WTC11 (cell line): ENCODE measurements at regions not wholly inside any gene's neighbourhood (a gene's known extent, or its start where the extent isn't known, plus 50 kb on each side); places are given as distances from the start of the nearest gene placed in this dataset.

Source experiments
- ATAC-seq: fragments of 200-7000 bp; cut with Tn5 transposase; 2 replicates; pipeline ENCODE4 v1.10.0; 2021; ENCODE audit warnings: mild to moderate bottlenecking, moderate library complexity
- CTCF ChIA-PET: fragments of 300-600 bp; sonication (Branson Sonifier 250); formaldehyde crosslinking; loops from one replicate; lab custom pipeline; 2021; ENCODE audit warnings: antibody characterized with exemption; lab: Charles Lee
- POLR2A ChIA-PET: fragments of 350-600 bp; sonication (Branson Sonifier 250); formaldehyde crosslinking; loops from one replicate; lab custom pipeline; 2021; ENCODE audit warnings: antibody characterized with exemption; lab: Charles Lee
- DNase-seq: peaks from one replicate; pipeline ENCODE4 v3.0.0; 2021; ENCODE audit warnings: low spot score
- H3K27ac Mint-ChIP-seq: 2 replicates; pipeline ENCODE4 v1.8.0; 2021; ENCODE audit warnings: mixed read lengths
- H3K27me3 Mint-ChIP-seq: 2 replicates; pipeline ENCODE4 v1.8.0; 2021; ENCODE audit warnings: low read depth, mild to moderate bottlenecking, moderate library complexity, mixed read lengths
- H3K36me3 Mint-ChIP-seq: 2 replicates; pipeline ENCODE4 v1.8.0; 2021; ENCODE audit warnings: mixed read lengths
- H3K4me1 Mint-ChIP-seq: 2 replicates; pipeline ENCODE4 v1.8.0; 2022; ENCODE audit warnings: mixed read lengths
- H3K4me3 Mint-ChIP-seq: 2 replicates; pipeline ENCODE4 v1.8.0; 2021; ENCODE audit warnings: mild to moderate bottlenecking, moderate library complexity, mixed read lengths
- H3K9me3 Mint-ChIP-seq: 2 replicates; pipeline ENCODE4 v1.8.0; 2021; ENCODE audit warnings: mixed read lengths
- ATF3 ChIP-seq: sonication (generic); formaldehyde crosslinking; conservative IDR thresholded peaks from 2 replicates; pipeline ENCODE4 v1.8.1; 2022; ENCODE audit warnings: mild to moderate bottlenecking, missing genetic modification reagents
- FOXJ3 ChIP-seq: sonication (generic); formaldehyde crosslinking; IDR thresholded peaks from 2 replicates; pipeline ENCODE4 v1.9.0; 2021; ENCODE audit warnings: missing genetic modification reagents, mild to moderate bottlenecking, borderline replicate concordance
- JUN ChIP-seq: sonication (generic); formaldehyde crosslinking; IDR thresholded peaks from 2 replicates; pipeline ENCODE4 v1.8.0; 2023; ENCODE audit warnings: mild to moderate bottlenecking, missing genetic modification reagents
- MYBL2 ChIP-seq: sonication (generic); formaldehyde crosslinking; IDR thresholded peaks from 2 replicates; pipeline ENCODE4 v1.8.1; 2023; ENCODE audit warnings: mild to moderate bottlenecking, moderate library complexity, missing genetic modification reagents
- NFYB ChIP-seq: sonication (generic); formaldehyde crosslinking; conservative IDR thresholded peaks from 2 replicates; pipeline ENCODE4 v1.8.0; 2022; ENCODE audit warnings: low read depth, missing genetic modification reagents
- SOX15 ChIP-seq: fragments of 250-450 bp; sonication (Bioruptor Pico); IDR thresholded peaks from 2 replicates; pipeline ENCODE4 v1.9.0; 2021; ENCODE audit warnings: mild to moderate bottlenecking
- TCF7 ChIP-seq: sonication (generic); formaldehyde crosslinking; IDR thresholded peaks from 2 replicates; pipeline ENCODE4 v1.8.0; 2022; ENCODE audit warnings: mild to moderate bottlenecking, low read depth, missing genetic modification reagents, moderate library complexity
- TEAD1 ChIP-seq: sonication (generic); formaldehyde crosslinking; IDR thresholded peaks from 2 replicates; pipeline ENCODE4 v1.8.0; 2022; ENCODE audit warnings: mild to moderate bottlenecking, missing genetic modification reagents
- USF2 ChIP-seq: sonication (generic); formaldehyde crosslinking; IDR thresholded peaks from 2 replicates; pipeline ENCODE4 v1.8.1; 2023; ENCODE audit warnings: mild to moderate bottlenecking, missing genetic modification reagents, moderate library complexity
- ZNF232 ChIP-seq: sonication (generic); formaldehyde crosslinking; IDR thresholded peaks from 2 replicates; pipeline ENCODE4 v1.8.0; 2022; ENCODE audit warnings: mild to moderate bottlenecking, missing genetic modification reagents
- ZNF396 ChIP-seq: fragments of 250-450 bp; sonication (Bioruptor Pico); IDR thresholded peaks from 2 replicates; pipeline ENCODE4 v1.8.0; 2021; ENCODE audit warnings: mild to moderate bottlenecking, moderate library complexity, borderline replicate concordance
- ZNF416 ChIP-seq: fragments of 250-450 bp; sonication (Bioruptor Pico); IDR thresholded peaks from 2 replicates; pipeline ENCODE4 v1.9.0; 2021; ENCODE audit warnings: mild to moderate bottlenecking, inconsistent platforms
- ZNF423 ChIP-seq: fragments of 250-450 bp; sonication (Bioruptor Pico); IDR thresholded peaks from 2 replicates; pipeline ENCODE4 v2.1.2; 2022; ENCODE audit warnings: mild to moderate bottlenecking, moderate library complexity
- ZNF425 ChIP-seq: fragments of 250-450 bp; sonication (Bioruptor Pico); conservative IDR thresholded peaks from 2 replicates; pipeline ENCODE4 v1.9.0; 2021; ENCODE audit warnings: mild to moderate bottlenecking
- ZSCAN18 ChIP-seq: fragments of 250-450 bp; sonication (Bioruptor Pico); IDR thresholded peaks from 2 replicates; pipeline ENCODE4 v2.1.2; 2022; ENCODE audit warnings: mild to moderate bottlenecking, moderate library complexity
- TF ChIP-seq, protein P1 (sequence below): sonication (generic); formaldehyde crosslinking; IDR thresholded peaks from 2 replicates; pipeline ENCODE4 v1.8.1; 2022; ENCODE audit warnings: mild to moderate bottlenecking, moderate library complexity, missing genetic modification reagents
- TF ChIP-seq, protein P2 (sequence below): fragments of 250-450 bp; sonication (Bioruptor Pico); IDR thresholded peaks from 2 replicates; pipeline ENCODE4 v1.9.0; 2021; ENCODE audit warnings: mild to moderate bottlenecking, borderline replicate concordance
- TF ChIP-seq, protein P3 (sequence below): sonication (generic); formaldehyde crosslinking; IDR thresholded peaks from 2 replicates; pipeline ENCODE4 v1.8.1; 2022; ENCODE audit warnings: low read depth, mild to moderate bottlenecking, moderate library complexity, missing genetic modification reagents, borderline replicate concordance
- TF ChIP-seq, protein P4 (sequence below): sonication (generic); formaldehyde crosslinking; IDR thresholded peaks from 2 replicates; pipeline ENCODE4 v1.8.0; 2023; ENCODE audit warnings: mild to moderate bottlenecking, missing genetic modification reagents

- Mint-ChIP-seq H3K36me3 (peaks cover 13% of the 10 kb centered on the region), H3K27ac (no peak overlapping the region), H3K4me1 (peaks cover 9% of the 10 kb centered on the region), H3K27me3 (peaks cover 16% of the 10 kb centered on the region), H3K4me3 (no peak overlapping the region), H3K9me3 (peaks cover 23% of the 10 kb centered on the region)
- no peak for TF ChIP-seq JUN (CRISPR knock-in tag)
- TF ChIP-seq, protein P1, sequence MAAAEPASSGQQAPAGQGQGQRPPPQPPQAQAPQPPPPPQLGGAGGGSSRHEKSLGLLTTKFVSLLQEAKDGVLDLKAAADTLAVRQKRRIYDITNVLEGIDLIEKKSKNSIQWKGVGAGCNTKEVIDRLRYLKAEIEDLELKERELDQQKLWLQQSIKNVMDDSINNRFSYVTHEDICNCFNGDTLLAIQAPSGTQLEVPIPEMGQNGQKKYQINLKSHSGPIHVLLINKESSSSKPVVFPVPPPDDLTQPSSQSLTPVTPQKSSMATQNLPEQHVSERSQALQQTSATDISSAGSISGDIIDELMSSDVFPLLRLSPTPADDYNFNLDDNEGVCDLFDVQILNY (CRISPR knock-in tag) = no peak
- TF ChIP-seq, protein P2, sequence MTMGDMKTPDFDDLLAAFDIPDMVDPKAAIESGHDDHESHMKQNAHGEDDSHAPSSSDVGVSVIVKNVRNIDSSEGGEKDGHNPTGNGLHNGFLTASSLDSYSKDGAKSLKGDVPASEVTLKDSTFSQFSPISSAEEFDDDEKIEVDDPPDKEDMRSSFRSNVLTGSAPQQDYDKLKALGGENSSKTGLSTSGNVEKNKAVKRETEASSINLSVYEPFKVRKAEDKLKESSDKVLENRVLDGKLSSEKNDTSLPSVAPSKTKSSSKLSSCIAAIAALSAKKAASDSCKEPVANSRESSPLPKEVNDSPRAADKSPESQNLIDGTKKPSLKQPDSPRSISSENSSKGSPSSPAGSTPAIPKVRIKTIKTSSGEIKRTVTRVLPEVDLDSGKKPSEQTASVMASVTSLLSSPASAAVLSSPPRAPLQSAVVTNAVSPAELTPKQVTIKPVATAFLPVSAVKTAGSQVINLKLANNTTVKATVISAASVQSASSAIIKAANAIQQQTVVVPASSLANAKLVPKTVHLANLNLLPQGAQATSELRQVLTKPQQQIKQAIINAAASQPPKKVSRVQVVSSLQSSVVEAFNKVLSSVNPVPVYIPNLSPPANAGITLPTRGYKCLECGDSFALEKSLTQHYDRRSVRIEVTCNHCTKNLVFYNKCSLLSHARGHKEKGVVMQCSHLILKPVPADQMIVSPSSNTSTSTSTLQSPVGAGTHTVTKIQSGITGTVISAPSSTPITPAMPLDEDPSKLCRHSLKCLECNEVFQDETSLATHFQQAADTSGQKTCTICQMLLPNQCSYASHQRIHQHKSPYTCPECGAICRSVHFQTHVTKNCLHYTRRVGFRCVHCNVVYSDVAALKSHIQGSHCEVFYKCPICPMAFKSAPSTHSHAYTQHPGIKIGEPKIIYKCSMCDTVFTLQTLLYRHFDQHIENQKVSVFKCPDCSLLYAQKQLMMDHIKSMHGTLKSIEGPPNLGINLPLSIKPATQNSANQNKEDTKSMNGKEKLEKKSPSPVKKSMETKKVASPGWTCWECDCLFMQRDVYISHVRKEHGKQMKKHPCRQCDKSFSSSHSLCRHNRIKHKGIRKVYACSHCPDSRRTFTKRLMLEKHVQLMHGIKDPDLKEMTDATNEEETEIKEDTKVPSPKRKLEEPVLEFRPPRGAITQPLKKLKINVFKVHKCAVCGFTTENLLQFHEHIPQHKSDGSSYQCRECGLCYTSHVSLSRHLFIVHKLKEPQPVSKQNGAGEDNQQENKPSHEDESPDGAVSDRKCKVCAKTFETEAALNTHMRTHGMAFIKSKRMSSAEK (CRISPR knock-in tag) = no peak
- TF ChIP-seq FOXJ3 (CRISPR knock-in tag) = no peak
- TF ChIP-seq ZNF423 (CRISPR knock-in tag) = no peak
- no peak for TF ChIP-seq ZNF416 (CRISPR knock-in tag)
- no peak for TF ChIP-seq ZNF396 (CRISPR knock-in tag)
- no peak for TF ChIP-seq MYBL2 (CRISPR knock-in tag)
- TF ChIP-seq, protein P3, sequence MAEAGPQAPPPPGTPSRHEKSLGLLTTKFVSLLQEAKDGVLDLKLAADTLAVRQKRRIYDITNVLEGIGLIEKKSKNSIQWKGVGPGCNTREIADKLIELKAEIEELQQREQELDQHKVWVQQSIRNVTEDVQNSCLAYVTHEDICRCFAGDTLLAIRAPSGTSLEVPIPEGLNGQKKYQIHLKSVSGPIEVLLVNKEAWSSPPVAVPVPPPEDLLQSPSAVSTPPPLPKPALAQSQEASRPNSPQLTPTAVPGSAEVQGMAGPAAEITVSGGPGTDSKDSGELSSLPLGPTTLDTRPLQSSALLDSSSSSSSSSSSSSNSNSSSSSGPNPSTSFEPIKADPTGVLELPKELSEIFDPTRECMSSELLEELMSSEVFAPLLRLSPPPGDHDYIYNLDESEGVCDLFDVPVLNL (CRISPR knock-in tag) = no peak
- no peak for TF ChIP-seq USF2 (CRISPR knock-in tag)
- DNase-seq (no peak), ATAC-seq (no peak)
- CTCF ChIA-PET = no interaction called here
- POLR2A ChIA-PET = no interaction called here
Observed at GRCh38 chr1:114236517-114236916, 82.8 kb upstream of the SYT6 start.

DNA sequence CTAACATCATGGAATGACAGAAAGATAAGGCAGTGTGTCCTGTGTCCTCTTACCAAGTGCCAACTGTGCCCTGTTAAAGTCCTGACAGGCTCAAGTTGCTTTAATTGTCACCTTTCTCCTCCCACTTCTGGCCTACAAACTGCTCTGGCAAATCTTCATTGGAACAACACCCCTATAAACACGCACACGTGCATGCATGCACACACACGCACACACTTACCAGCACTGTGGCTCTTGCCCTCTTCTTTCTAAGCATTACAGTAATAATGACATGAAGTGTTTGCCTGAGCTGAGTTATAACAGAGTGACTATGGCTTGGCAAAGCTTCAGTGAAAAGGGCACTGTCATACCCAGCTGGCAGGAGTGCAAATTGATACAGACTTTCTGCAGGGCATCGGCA lies 82.3 kb upstream of the SYT6 start:
- POLR2A ChIA-PET = no interaction called here
- no peak for ATAC-seq
- TF ChIP-seq ZNF423 (CRISPR knock-in tag) (no peak), ZNF232 (CRISPR knock-in tag) (no peak), TCF7 (CRISPR knock-in tag) (no peak), TEAD1 (CRISPR knock-in tag) (no peak), ZNF425 (CRISPR knock-in tag) (no peak), ZSCAN18 (no peak), NFYB (no peak), SOX15 (CRISPR knock-in tag) (no peak), ATF3 (CRISPR knock-in tag) (no peak)
- TF ChIP-seq, protein P4, sequence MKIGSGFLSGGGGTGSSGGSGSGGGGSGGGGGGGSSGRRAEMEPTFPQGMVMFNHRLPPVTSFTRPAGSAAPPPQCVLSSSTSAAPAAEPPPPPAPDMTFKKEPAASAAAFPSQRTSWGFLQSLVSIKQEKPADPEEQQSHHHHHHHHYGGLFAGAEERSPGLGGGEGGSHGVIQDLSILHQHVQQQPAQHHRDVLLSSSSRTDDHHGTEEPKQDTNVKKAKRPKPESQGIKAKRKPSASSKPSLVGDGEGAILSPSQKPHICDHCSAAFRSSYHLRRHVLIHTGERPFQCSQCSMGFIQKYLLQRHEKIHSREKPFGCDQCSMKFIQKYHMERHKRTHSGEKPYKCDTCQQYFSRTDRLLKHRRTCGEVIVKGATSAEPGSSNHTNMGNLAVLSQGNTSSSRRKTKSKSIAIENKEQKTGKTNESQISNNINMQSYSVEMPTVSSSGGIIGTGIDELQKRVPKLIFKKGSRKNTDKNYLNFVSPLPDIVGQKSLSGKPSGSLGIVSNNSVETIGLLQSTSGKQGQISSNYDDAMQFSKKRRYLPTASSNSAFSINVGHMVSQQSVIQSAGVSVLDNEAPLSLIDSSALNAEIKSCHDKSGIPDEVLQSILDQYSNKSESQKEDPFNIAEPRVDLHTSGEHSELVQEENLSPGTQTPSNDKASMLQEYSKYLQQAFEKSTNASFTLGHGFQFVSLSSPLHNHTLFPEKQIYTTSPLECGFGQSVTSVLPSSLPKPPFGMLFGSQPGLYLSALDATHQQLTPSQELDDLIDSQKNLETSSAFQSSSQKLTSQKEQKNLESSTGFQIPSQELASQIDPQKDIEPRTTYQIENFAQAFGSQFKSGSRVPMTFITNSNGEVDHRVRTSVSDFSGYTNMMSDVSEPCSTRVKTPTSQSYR = no peak
- TF ChIP-seq, protein P1 (CRISPR knock-in tag) = no peak
- CTCF ChIA-PET = no interaction called here
- no peak overlapping the region for H3K4me3 Mint-ChIP-seq
- no peak for DNase-seq
- H3K9me3 Mint-ChIP-seq = peaks cover 20% of the 10 kb centered on the region
- H3K4me1 Mint-ChIP-seq = peaks cover 9% of the 10 kb centered on the region
- H3K27me3 Mint-ChIP-seq = peaks cover 16% of the 10 kb centered on the region
- no peak overlapping the region for H3K27ac Mint-ChIP-seq
- H3K36me3 Mint-ChIP-seq = peaks cover 9% of the 10 kb centered on the region
